GM23338 (cell line): ENCODE measurements at regions not wholly inside any gene's neighbourhood (a gene's known extent, or its start where the extent isn't known, plus 50 kb on each side); places are given as distances from the start of the nearest gene placed in this dataset.

Source experiments
- ATAC-seq: fragments of 200-7000 bp; cut with Tn5 transposase; 3 replicates; pipeline ENCODE4 v1.9.1; 2020
- DNase-seq: peaks from one replicate; pipeline ENCODE4 v3.0.0-alpha.2; 2015; ENCODE audit warnings: low spot score
- H2AFZ ChIP-seq: fragments of 200-600 bp; sonication (generic); 2 replicates; pipeline ENCODE4 v1.8.0; 2016; ENCODE audit warnings: antibody characterized with exemption, mild to moderate bottlenecking, moderate library complexity
- H3F3A ChIP-seq: fragments of 200-600 bp; sonication (generic); replicated peaks from 2 replicates; pipeline ENCODE4 v1.8.0; 2017; ENCODE audit warnings: antibody characterized with exemption, mixed run types, low read depth
- H3K27ac ChIP-seq: fragments of 200-600 bp; sonication (generic); 2 replicates; pipeline ENCODE4 v1.6.1; 2016; ENCODE audit warnings: low read depth
- H3K27me3 ChIP-seq: fragments of 200-600 bp; sonication (generic); 2 replicates; pipeline ENCODE4 v1.8.0; 2016; ENCODE audit warnings: mild to moderate bottlenecking, mixed run types, moderate library complexity; ENCODE audit not compliant: insufficient read depth
- H3K36me3 ChIP-seq: fragments of 200-600 bp; sonication (generic); 2 replicates; pipeline ENCODE4 v1.8.0; 2016; ENCODE audit warnings: mild to moderate bottlenecking; ENCODE audit not compliant: insufficient read depth
- H3K4me1 ChIP-seq: fragments of 200-600 bp; sonication (generic); 2 replicates; pipeline ENCODE4 v1.8.0; 2016; ENCODE audit warnings: mild to moderate bottlenecking, moderate library complexity; ENCODE audit not compliant: insufficient read depth
- H3K4me2 ChIP-seq: fragments of 200-600 bp; sonication (generic); 2 replicates; pipeline ENCODE4 v1.7.1; 2017; ENCODE audit warnings: mixed run types
- H3K4me3 ChIP-seq: fragments of 200-600 bp; sonication (generic); 2 replicates; pipeline ENCODE4 v1.6.1; 2016; ENCODE audit warnings: mixed run types
- H3K79me2 ChIP-seq: fragments of 200-600 bp; sonication (generic); replicated peaks from 2 replicates; pipeline ENCODE4 v1.8.0; 2017; ENCODE audit warnings: mild to moderate bottlenecking; ENCODE audit not compliant: insufficient read depth
- H3K9me2 ChIP-seq: fragments of 200-600 bp; sonication (generic); 2 replicates; pipeline ENCODE4 v1.8.0; 2017; ENCODE audit not compliant: insufficient read depth
- H4K20me1 ChIP-seq: fragments of 200-600 bp; sonication (generic); replicated peaks from 2 replicates; pipeline ENCODE4 v1.8.0; 2017; ENCODE audit warnings: mild to moderate bottlenecking; ENCODE audit not compliant: insufficient read depth
- H3K27ac Mint-ChIP-seq: 2 replicates; pipeline ENCODE4 v1.8.0; 2020; ENCODE audit warnings: inconsistent platforms, mild to moderate bottlenecking, moderate library complexity, mixed read lengths
- H3K27me3 Mint-ChIP-seq: 3 replicates; pipeline ENCODE4 v1.8.0; 2022; ENCODE audit warnings: low read depth, mild to moderate bottlenecking, moderate library complexity, mixed read lengths, inconsistent platforms; ENCODE audit not compliant: insufficient read depth, poor library complexity
- H3K36me3 Mint-ChIP-seq: 3 replicates; pipeline ENCODE4 v1.8.0; 2021; ENCODE audit warnings: low read depth, mild to moderate bottlenecking, inconsistent platforms, moderate library complexity, mixed read lengths
- H3K4me1 Mint-ChIP-seq: 3 replicates; pipeline ENCODE4 v1.8.0; 2020; ENCODE audit warnings: mild to moderate bottlenecking, inconsistent platforms, mixed read lengths
- H3K4me3 Mint-ChIP-seq: 3 replicates; pipeline ENCODE4 v1.8.0; 2021; ENCODE audit warnings: moderate library complexity, mild to moderate bottlenecking, inconsistent platforms, mixed read lengths
- H3K9me3 Mint-ChIP-seq: 3 replicates; pipeline ENCODE4 v1.8.0; 2020; ENCODE audit warnings: moderate library complexity, mild to moderate bottlenecking, inconsistent platforms, mixed read lengths
- CREB1 ChIP-seq: fragments of 250-450 bp; sonication (Bioruptor Pico); IDR thresholded peaks from 2 replicates; pipeline ENCODE4 v1.5.0; 2020; ENCODE audit warnings: low read depth, mild to moderate bottlenecking, moderate library complexity
- JUNB ChIP-seq: IDR thresholded peaks from one replicate; pipeline ENCODE4 v1.6.1; 2016; ENCODE audit warnings: antibody characterized with exemption; ENCODE audit not compliant: unreplicated experiment
- POLR2AphosphoS5 ChIP-seq: IDR thresholded peaks from 2 replicates; pipeline ENCODE4 v1.6.1; 2016; ENCODE audit warnings: antibody characterized with exemption, low read depth
- REST ChIP-seq: IDR thresholded peaks from one replicate; pipeline ENCODE4 v1.6.1; 2018; ENCODE audit warnings: antibody characterized with exemption; ENCODE audit not compliant: unreplicated experiment
- ZNF462 ChIP-seq: fragments of 250-450 bp; sonication (Bioruptor Pico); IDR thresholded peaks from 2 replicates; pipeline ENCODE4 v1.5.0; 2020; ENCODE audit warnings: mild to moderate bottlenecking, moderate library complexity

GRCh38 chr3:153392363-153392762 lies 230.3 kb downstream of the RAP2B start (continued):
- TF ChIP-seq ZNF462 (CRISPR knock-in tag) = no peak
- no peak for TF ChIP-seq POLR2AphosphoS5
- no peak for TF ChIP-seq REST
- TF ChIP-seq JUNB = no peak

- DNase-seq (no peak), ATAC-seq (no peak)
- H3K9me2 ChIP-seq = no peaks in the 10 kb centered on the region; the same call in 1 of the 2 replicates
- no peak overlapping the region for H3K4me3 ChIP-seq
- H3K27me3 Mint-ChIP-seq = peaks cover 1% of the 10 kb centered on the region
- no peaks in the 10 kb centered on the region for H3K36me3 ChIP-seq
- no peak overlapping the region for H3K27ac Mint-ChIP-seq
- H3K4me1 Mint-ChIP-seq = peaks cover 7% of the 10 kb centered on the region; the same call in 2 of the 3 replicates
- no peaks in the 10 kb centered on the region for H4K20me1 ChIP-seq
- H3K79me2 ChIP-seq = no peaks in the 10 kb centered on the region
- H3K9me3 Mint-ChIP-seq = peaks cover 15% of the 10 kb centered on the region; the same call in 1 of the 3 replicates
- no peak overlapping the region for H3K4me2 ChIP-seq
- H3F3A ChIP-seq = no peaks in the 10 kb centered on the region
- H3K27ac ChIP-seq = no peak overlapping the region
- H3K36me3 Mint-ChIP-seq = peaks cover 13% of the 10 kb centered on the region; the same call in 2 of the 3 replicates
- H3K27me3 ChIP-seq = no peaks in the 10 kb centered on the region
- H3K4me1 ChIP-seq = peaks cover 8% of the 10 kb centered on the region; the same call in 1 of the 2 replicates
- H2AFZ ChIP-seq = no peak overlapping the region
- no peak overlapping the region for H3K4me3 Mint-ChIP-seq
- no peak for TF ChIP-seq CREB1
- TF ChIP-seq ZNF462 (CRISPR knock-in tag) = no peak
Measured at GRCh38 chr3:153394017-153394416, 232.0 kb downstream of the RAP2B start.
